ENCODE measurements at regions not wholly inside any gene's neighbourhood (a gene's known extent, or its start where the extent isn't known, plus 50 kb on each side); places are given as distances from the start of the nearest gene placed in this dataset.
"Not testable (repeated sequence)": the region's sequence is repeated elsewhere in the genome, so short reads cannot be mapped to it uniquely, and the experiment has no call there.

GRCh38 chr3:4030624-4031023 is 231.4 kb downstream of the LRRN1 start:
- no peak for DNase-seq

GRCh38 chr3:4033296-4033695 is 234.1 kb downstream of the LRRN1 start:
- DNase-seq, result no peak

DNA sequence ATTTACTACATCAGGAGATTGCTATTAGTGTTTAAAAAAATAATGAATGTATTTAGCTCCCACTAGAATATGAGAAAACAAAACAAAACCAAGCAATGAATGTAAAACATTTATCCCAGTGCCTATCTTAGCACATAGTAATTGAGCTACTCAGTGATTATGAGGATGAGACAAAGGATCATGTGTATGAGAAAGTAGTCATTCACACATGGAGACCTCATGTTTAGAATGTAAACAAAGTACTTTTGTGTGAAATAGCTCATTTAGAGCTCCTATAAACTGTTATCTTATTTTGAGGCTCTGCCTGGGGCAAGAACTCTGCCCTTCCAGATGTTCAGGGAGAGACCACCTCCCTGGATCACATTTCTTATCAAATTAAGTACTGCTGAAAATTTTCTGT is 236.8 kb downstream of the LRRN1 start:
- no peak for DNase-seq

GRCh38 chr3:4038351-4038750 is 239.1 kb downstream of the LRRN1 start:
- DNase-seq, result no peak

DNA sequence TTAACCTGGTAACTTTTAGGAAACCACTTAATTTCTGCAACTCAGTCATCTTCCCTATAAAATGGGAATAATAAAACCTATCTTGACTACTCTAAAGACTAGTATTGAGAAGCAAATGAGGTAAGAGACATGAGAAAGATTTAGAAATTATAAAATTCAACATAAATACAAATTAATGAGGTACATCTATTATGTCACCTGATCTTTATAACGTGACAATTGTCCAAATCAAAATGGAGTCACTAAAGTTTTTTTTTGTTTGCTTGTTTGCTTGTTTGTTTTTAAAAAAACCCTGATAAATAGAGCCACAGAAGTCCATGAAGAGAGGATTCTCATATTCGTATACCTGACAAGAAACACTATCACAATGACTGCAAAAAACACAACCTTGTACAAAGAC is 242.8 kb downstream of the LRRN1 start:
- no peak for DNase-seq

DNA sequence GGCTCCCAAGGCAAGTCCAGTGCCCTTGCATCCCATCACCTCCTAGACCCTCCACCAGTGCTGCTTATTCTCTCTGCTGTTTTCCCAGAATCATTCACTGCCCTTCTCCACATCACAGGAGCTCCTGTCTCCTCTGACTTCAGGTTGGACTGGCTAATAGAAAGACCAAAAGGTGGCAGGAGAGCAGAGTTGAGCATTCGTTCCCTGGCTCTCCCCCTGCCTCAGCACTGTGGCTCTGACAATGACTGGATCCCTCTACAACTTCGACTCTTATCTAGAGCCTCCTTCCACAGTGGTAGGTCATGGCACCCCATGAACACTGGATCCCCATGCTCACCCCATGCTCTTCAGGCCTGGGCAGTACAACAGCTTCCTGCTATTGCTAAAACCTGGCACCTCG is 243.6 kb downstream of the LRRN1 start:
- no peak for DNase-seq

GRCh38 chr3:4043867-4044575 is 244.8 kb downstream of the LRRN1 start:
- no peak for DNase-seq

DNA sequence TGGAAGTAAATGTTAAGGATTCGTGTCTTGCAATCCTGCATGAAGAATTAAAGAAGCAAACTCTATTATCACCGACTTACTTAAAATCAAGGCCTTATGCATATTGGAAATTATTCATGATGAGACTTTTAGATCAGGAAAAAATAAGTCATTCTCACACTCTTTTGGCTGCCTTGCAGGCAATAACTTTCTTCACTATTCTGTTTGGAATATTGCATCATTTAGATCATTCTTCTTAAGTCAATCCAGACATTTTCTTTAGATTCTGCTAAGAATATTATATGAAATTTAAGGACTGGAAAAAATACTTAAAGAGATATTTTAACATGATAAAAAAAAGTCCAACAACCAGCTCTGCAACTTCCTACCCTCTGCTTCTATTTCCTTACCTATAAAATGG is 245.4 kb downstream of the LRRN1 start:
- no peak for DNase-seq

DNA sequence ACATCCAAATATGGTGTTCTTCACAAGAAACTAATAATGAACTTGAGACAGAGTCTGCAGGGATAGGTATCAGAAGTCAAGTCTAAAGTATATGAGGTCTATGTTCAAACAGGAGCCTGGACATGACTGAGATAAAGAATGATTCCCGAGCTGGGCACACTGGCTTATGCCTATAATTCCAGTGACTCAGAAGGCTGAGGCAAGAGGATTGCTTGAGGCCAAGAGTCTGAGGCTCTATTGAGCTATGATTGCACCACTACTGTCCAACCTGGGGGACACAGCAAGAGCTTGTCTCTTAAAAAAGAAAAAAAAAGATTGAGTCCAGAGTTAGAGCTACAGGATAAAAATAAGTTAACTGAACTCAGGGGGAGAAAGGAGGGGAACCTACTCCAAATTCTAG is 246.5 kb downstream of the LRRN1 start:
- DNase-seq, result no peak

- no peak for DNase-seq
Measured at GRCh38 chr3:4047366-4047765, 248.1 kb downstream of the LRRN1 start.

GRCh38 chr3:4052706-4053105 is 250.5 kb upstream of the SETMAR start:
- DNase-seq, result no peak

GRCh38 chr3:4053975-4054374 is 249.2 kb upstream of the SETMAR start:
- no peak for DNase-seq

DNA sequence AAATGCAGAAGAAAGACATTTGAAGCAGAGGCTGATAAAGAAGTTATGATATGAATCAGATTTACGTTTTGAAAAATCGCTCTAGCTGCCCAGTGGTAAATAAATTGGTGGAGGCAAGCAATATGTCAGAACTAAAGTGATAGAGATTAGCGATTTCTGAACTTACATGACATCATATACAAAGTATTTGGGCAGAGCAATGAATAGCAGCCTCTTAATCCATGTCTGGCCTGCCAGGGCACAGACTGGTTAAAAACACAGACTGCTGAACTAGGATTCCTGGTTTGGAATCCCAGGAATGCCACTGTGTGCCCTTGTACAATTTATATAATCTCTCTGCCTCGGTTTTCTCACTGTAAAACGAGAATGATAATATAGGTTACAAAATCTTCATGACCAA is 243.1 kb upstream of the SETMAR start:
- DNase-seq, result no peak

DNA sequence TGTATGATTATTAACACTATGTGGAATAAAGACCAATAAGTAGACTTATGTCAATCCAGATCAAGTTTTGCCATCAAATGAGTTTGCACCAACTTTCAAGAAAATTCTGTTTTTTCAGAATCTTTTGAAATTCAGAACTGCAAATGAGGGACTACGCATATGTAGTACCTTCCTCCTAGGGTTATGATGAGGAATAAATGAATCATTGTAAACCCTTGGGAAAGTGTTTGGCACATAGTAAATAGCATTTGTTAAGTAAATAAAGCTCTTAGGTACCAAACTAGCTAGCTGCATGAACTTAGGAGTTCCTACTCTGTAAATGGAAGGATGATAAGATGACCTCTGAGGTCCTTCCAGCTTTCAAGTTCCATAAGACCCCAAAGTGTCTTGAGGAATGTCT is 242.6 kb upstream of the SETMAR start:
- no peak for DNase-seq

- DNase-seq, result no peak
Measured at GRCh38 chr3:4061195-4061594, 242.0 kb upstream of the SETMAR start.

DNA sequence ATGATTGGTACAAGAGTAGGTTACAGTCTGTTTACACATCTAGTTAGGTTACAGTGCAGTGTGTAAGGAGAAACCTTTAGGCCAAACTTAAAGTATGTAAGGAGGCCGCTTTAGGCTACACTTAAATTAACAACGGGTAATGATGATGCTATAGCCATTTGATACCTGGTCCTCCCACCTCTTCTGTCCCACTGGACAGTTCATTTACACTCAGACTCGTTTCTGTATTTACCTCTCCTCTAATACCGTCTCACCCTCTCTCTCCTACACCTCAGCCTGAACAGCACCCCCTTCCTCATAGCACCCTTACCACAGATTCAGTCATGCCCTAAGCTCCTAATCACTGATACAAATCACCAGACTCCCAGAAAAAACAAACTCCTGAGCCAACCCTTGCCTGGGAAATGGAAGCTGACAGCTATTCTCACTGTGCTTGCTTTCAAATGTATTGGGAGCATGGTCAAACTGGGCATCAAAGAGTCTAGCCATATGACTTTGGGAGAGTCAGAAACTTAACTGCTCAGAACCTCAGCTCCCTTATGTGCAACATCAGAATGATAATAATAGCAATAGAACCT is 241.3 kb upstream of the SETMAR start:
- DNase-seq, result no peak

GRCh38 chr3:4062621-4063020 is 240.5 kb upstream of the SETMAR start:
- no peak for DNase-seq

DNA sequence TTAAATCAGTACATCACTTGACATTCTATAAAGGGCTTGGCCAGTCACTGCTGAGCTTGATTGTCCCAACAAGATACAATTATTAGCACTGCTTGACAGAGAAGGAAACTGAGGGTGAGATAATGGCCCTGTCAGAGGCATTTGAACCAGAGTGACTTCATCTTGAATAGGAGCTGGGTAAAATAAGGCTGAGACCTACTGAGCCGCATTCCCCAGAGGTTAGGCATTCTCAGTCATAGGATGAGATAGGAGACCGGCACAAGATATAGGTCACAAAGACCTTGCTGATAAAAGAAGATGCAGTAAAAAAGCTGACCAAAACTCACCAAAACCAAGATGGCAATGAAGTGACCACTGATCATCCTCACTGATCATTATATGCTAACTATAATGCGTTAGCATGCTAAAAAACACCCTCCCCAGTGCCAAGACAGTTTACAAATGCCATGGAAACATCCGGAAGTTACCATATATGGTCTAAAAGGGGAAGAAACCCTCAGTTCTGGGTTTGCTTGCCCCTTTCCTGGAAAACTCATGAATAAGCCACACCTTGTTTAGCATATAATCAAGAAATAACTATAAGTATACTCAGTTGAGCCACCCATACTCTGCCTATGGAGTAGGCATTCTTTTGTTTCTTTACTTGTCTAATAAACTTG is 239.1 kb upstream of the SETMAR start:
- no peak for DNase-seq

DNA sequence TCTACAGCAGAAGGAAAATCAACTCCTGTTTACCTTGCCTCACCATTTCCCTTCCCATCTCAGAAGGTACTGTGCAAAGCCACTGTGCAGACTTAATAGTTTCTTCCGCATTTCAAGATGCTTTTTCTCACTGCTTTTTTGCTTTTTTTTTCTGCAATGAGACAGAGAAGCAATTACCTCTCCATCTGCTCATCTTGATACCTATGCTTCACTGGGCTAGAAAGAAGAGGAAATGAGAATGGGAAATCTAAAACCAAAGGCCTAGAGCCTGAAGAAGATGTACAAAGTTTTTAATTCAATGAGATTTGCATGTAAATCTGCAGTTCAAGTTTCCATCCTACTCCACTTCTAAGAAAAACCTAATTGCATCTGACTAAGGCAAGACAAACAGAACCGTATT is 238.1 kb upstream of the SETMAR start:
- no peak for DNase-seq

- DNase-seq, result no peak
Measured at GRCh38 chr3:4065554-4065953, 237.6 kb upstream of the SETMAR start.

DNA sequence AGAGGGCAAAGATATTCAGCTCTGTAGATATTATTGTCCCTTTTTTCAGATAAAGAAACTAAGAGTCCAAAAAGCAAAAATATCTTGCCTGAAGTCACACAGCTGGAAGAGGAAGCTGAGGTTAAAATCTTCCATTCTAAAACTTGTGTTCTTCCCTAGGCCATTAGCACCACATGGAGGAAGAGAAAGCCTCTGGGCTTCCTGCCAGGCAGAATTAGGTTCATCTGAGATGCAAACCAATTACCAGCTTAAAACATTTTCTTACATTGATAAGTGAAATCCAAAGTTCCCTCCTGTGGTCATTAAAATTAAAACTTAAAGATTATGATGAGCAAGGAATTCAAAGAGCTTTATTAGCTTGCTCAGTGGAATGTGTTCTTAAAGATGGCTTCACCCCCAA is 235.3 kb upstream of the SETMAR start:
- no peak for DNase-seq

GRCh38 chr3:4069796-4070195 is 233.4 kb upstream of the SETMAR start:
- no peak for DNase-seq

DNA sequence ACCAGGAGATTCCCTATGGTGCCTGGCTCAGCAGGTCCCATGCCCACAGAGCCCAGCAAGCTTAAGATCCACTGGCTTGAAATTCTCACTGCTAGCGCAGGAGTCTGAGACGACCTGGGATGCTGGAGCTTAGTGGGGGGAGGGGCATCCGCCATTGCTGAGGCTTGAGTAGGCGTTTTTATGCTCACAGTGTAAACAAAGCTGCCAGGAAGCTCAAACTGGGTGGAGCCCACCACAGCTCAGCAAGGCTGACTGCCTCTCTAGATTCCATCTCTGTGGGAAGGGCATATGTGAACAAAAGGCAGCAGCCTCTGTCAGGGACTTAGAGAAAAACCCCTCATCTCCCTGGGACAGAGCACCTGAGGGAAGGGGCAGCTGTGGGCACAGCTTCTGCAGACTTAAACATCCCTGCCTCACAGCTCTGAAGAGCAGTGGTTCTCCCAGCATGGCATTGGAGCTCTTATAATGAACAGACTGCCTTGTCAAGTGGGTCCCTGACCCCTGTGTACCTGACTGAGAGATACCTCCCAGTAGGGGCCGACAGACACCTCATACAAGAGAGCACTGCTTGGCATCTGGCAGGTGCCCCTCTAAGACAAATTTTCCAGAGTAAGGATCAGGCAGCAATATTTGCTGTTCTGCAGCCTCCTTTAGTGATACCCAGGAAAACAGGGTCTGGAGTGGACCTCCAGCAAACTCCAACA is 231.5 kb upstream of the SETMAR start:
- no peak for DNase-seq

DNA sequence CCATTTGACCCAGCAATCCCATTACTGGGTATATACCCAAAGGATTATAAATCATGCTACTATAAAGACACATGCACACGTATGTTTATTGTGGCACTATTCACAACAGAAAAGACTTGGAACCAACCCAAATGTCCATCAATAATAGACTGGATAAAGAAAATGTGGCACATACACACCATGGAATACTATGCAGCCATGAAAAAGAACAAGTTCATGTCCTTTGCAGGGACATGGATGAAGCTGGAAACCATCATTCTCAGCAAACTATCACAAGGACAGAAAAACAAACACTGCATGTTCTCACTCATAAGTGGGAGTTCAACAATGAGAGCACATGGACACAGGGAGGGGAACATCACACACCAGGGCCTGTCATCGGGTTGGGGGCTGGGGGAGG is 225.9 kb upstream of the SETMAR start:
- DNase-seq, result not testable (repeated sequence)
